ENCODE measurements at regions not wholly inside any gene's neighbourhood (a gene's known extent, or its start where the extent isn't known, plus 50 kb on each side); places are given as distances from the start of the nearest gene placed in this dataset.

DNA sequence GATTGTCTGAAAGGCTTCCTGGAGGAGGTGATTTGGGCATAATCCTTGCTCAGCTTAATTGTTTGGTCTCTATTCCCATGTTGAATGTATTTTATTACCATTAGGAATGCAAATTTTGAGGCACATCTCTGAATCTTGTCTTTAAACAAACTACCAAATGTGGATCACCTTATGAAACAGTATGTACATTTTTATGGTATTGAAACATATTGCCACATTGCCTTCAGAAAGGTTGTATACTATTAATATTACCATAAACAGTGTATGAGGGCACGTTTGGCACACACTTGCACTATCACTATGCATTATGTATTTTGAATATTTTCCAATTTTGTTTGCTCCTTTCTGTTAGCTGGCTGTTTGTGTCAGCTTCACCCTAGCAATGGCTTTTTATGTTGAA is 60.0 kb upstream of the ALB start:
- H3K4me3 ChIP-seq (ENCODE audit: control insufficient read depth in 2 of 3, extremely low read depth in 1 of 3, insufficient read depth in 2 of 3, low read depth in 1 of 3, low read length in 3 of 3): no peak overlapping the region
- no peak overlapping the region for H2AFZ ChIP-seq (ENCODE audit: control insufficient read depth, low read length)
- H3K4me1 ChIP-seq (ENCODE audit: control insufficient read depth, extremely low read depth, insufficient read depth, low read length): no peaks in the 10 kb centered on the region
- no peaks in the 10 kb centered on the region for H4K20me1 ChIP-seq (ENCODE audit: control insufficient read depth, extremely low read depth, insufficient read depth, low read length)
- H3K9me3 ChIP-seq (ENCODE audit: control insufficient read depth, low read depth, low read length): no peaks in the 10 kb centered on the region
- no peaks in the 10 kb centered on the region for H3K9me1 ChIP-seq (ENCODE audit: control insufficient read depth, extremely low read depth, insufficient read depth, low read length)
- no peaks in the 10 kb centered on the region for H3K79me2 ChIP-seq (ENCODE audit: control insufficient read depth, insufficient read depth, low read length)
- DNase-seq (ENCODE audit: low read depth, low spot score) (no peak), FAIRE-seq (no peak)
- dilution Hi-C loops (cut with MboI; ENCODE audit: extremely low pct_ligation_motif_present, low sequenced_read_pairs): no loop called here
- peaks cover 3% of the 10 kb centered on the region for H3K27me3 ChIP-seq (ENCODE audit: control insufficient read depth, extremely low read depth, insufficient read depth, low read length)
- no peak overlapping the region for H3K27ac ChIP-seq (ENCODE audit: control insufficient read depth, insufficient read depth, low read length)
- H3K4me2 ChIP-seq (ENCODE audit: control insufficient read depth, extremely low read depth, insufficient read depth, low read depth, low read length): no peak overlapping the region
- TF ChIP-seq, protein P1, sequence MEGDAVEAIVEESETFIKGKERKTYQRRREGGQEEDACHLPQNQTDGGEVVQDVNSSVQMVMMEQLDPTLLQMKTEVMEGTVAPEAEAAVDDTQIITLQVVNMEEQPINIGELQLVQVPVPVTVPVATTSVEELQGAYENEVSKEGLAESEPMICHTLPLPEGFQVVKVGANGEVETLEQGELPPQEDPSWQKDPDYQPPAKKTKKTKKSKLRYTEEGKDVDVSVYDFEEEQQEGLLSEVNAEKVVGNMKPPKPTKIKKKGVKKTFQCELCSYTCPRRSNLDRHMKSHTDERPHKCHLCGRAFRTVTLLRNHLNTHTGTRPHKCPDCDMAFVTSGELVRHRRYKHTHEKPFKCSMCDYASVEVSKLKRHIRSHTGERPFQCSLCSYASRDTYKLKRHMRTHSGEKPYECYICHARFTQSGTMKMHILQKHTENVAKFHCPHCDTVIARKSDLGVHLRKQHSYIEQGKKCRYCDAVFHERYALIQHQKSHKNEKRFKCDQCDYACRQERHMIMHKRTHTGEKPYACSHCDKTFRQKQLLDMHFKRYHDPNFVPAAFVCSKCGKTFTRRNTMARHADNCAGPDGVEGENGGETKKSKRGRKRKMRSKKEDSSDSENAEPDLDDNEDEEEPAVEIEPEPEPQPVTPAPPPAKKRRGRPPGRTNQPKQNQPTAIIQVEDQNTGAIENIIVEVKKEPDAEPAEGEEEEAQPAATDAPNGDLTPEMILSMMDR (optimal IDR thresholded peaks at IDR 0.05 in 1 of 3, IDR thresholded peaks at IDR 0.05 in 1 of 3, conservative IDR thresholded peaks at IDR 0.05 in 1 of 3; ENCODE audit: extremely low read depth in 1 of 3, insufficient read depth in 2 of 3, low read length in 3 of 3): no peak
- no peak for TF ChIP-seq EZH2 (IDR thresholded peaks at IDR 0.05; ENCODE audit: low read length)
- H3K9ac ChIP-seq (ENCODE audit: control insufficient read depth, extremely low read depth, insufficient read depth, low read length): no peak overlapping the region
- no peaks in the 10 kb centered on the region for H3K36me3 ChIP-seq (ENCODE audit: control insufficient read depth in 2 of 2, extremely low read depth in 1 of 2, insufficient read depth in 2 of 2, low read length in 2 of 2)

DNA sequence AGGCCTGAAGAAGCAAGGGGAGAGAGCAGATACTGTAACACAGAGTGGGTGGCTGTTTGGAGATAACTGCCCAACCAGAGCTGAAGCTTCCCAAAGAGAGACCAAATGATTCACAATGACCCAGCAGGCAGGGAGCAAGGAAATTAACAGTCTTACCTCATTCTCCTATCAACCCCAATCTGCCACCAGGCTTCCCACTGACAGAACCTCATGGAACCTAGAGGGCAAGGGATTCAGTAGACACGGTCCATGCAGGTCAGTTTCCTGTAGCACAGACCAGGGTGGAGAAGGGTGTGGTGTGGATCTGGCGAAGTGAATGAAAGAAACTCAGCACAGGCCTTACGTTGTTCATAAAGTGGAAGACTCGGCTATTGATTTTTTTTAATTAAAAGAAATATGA is 60.7 kb upstream of the ALB start:
- dilution Hi-C loops (cut with MboI; ENCODE audit: extremely low pct_ligation_motif_present, low sequenced_read_pairs): no loop called here
- Histone ChIP-seq H3K4me1 (ENCODE audit: control insufficient read depth, extremely low read depth, insufficient read depth, low read length) (no peaks in the 10 kb centered on the region), H3K27ac (ENCODE audit: control insufficient read depth, insufficient read depth, low read length) (no peak overlapping the region), H3K9me3 (ENCODE audit: control insufficient read depth, low read depth, low read length) (no peaks in the 10 kb centered on the region), H4K20me1 (ENCODE audit: control insufficient read depth, extremely low read depth, insufficient read depth, low read length) (no peaks in the 10 kb centered on the region), H2AFZ (ENCODE audit: control insufficient read depth, low read length) (no peak overlapping the region), H3K27me3 (ENCODE audit: control insufficient read depth, extremely low read depth, insufficient read depth, low read length) (peaks cover 3% of the 10 kb centered on the region), H3K36me3 (ENCODE audit: control insufficient read depth in 2 of 2, extremely low read depth in 1 of 2, insufficient read depth in 2 of 2, low read length in 2 of 2) (no peaks in the 10 kb centered on the region), H3K9ac (ENCODE audit: control insufficient read depth, extremely low read depth, insufficient read depth, low read length) (no peak overlapping the region), H3K9me1 (ENCODE audit: control insufficient read depth, extremely low read depth, insufficient read depth, low read length) (no peaks in the 10 kb centered on the region), H3K79me2 (ENCODE audit: control insufficient read depth, insufficient read depth, low read length) (no peaks in the 10 kb centered on the region), H3K4me2 (ENCODE audit: control insufficient read depth, extremely low read depth, insufficient read depth, low read depth, low read length) (no peak overlapping the region), H3K4me3 (ENCODE audit: control insufficient read depth in 2 of 3, extremely low read depth in 1 of 3, insufficient read depth in 2 of 3, low read depth in 1 of 3, low read length in 3 of 3) (no peak overlapping the region)
- TF ChIP-seq, protein P1 (optimal IDR thresholded peaks at IDR 0.05 in 1 of 3, IDR thresholded peaks at IDR 0.05 in 1 of 3, conservative IDR thresholded peaks at IDR 0.05 in 1 of 3; ENCODE audit: extremely low read depth in 1 of 3, insufficient read depth in 2 of 3, low read length in 3 of 3): no peak
- no peak for TF ChIP-seq EZH2 (IDR thresholded peaks at IDR 0.05; ENCODE audit: low read length)
- FAIRE-seq (no peak), DNase-seq (ENCODE audit: low read depth, low spot score) (no peak)
